NCI-H524 (cell line): ENCODE measurements at regions not wholly inside any gene's neighbourhood (a gene's known extent, or its start where the extent isn't known, plus 50 kb on each side); places are given as distances from the start of the nearest gene placed in this dataset.

Experiments
- DNase-seq, 2 experiments: peaks; one replicate each; lab custom pipeline; 2025; lab: John Stamatoyannopoulos, UW

- DNase-seq: no peak
Observed at GRCh38 chr18:14905350-14905749, 157.4 kb downstream of the ANKRD30B start.

GRCh38 chr18:14905979-14906378 lies 158.0 kb downstream of the ANKRD30B start:
- DNase-seq: no peak

- DNase-seq: no peak
Observed at GRCh38 chr18:14907420-14907819, 159.4 kb downstream of the ANKRD30B start.

GRCh38 chr18:14908541-14908940 lies 160.6 kb downstream of the ANKRD30B start:
- no peak for DNase-seq

- peak; percentile 33 to 85 for DNase-seq
Observed at GRCh38 chr18:14912967-14913366, 165.0 kb downstream of the ANKRD30B start.

- no peak for DNase-seq
Observed at GRCh38 chr18:14914121-14914520, 166.1 kb downstream of the ANKRD30B start.

GRCh38 chr18:14914771-14915170 lies 166.8 kb downstream of the ANKRD30B start:
- DNase-seq: no peak

GRCh38 chr18:14916181-14916580 lies 168.2 kb downstream of the ANKRD30B start:
- DNase-seq: no peak

GRCh38 chr18:14916851-14917250 lies 168.9 kb downstream of the ANKRD30B start:
- DNase-seq: no peak

GRCh38 chr18:14917311-14917710 lies 169.3 kb downstream of the ANKRD30B start:
- DNase-seq: no peak

GRCh38 chr18:14919666-14920065 lies 171.7 kb downstream of the ANKRD30B start:
- no peak for DNase-seq

- DNase-seq: no peak
Observed at GRCh38 chr18:14921031-14921430, 173.1 kb downstream of the ANKRD30B start.

- DNase-seq: no peak
Observed at GRCh38 chr18:14921547-14921946, 173.6 kb downstream of the ANKRD30B start.

- DNase-seq: no peak
Observed at GRCh38 chr18:14922031-14922430, 174.1 kb downstream of the ANKRD30B start.

- no peak for DNase-seq
Observed at GRCh38 chr18:14922965-14923565, 175.1 kb downstream of the ANKRD30B start.

GRCh38 chr18:14924226-14924625 lies 176.3 kb downstream of the ANKRD30B start:
- no peak for DNase-seq

GRCh38 chr18:14925281-14925709 lies 177.3 kb downstream of the ANKRD30B start:
- no peak for DNase-seq

GRCh38 chr18:14927701-14928100 lies 179.7 kb downstream of the ANKRD30B start:
- no peak for DNase-seq

- no peak for DNase-seq
Observed at GRCh38 chr18:14928396-14928795, 180.4 kb downstream of the ANKRD30B start.

GRCh38 chr18:14930076-14930475 lies 182.1 kb downstream of the ANKRD30B start:
- DNase-seq: no peak

- no peak for DNase-seq
Observed at GRCh38 chr18:14930576-14930975, 182.6 kb downstream of the ANKRD30B start.

- no peak for DNase-seq
Observed at GRCh38 chr18:14933049-14933851, 185.3 kb downstream of the ANKRD30B start.

GRCh38 chr18:14933964-14934363 lies 186.0 kb downstream of the ANKRD30B start:
- no peak for DNase-seq

GRCh38 chr18:14935210-14935609 lies 187.2 kb downstream of the ANKRD30B start:
- no peak for DNase-seq
